Cardiac fibroblast (primary cell): ENCODE measurements at regions not wholly inside any gene's neighbourhood (a gene's known extent, or its start where the extent isn't known, plus 50 kb on each side); places are given as distances from the start of the nearest gene placed in this dataset.

ENCODE experiments used
- DNase-seq, 2 donors: peaks; one replicate each; pipeline versions ENCODE4 v3.0.0 to v3.0.0-alpha.2; 2010; ENCODE audit warnings: low read depth in 2 of 2
- H3K4me3 ChIP-seq, 2 donors: replicated peaks in 1 of 2; 1 replicate in 1 of 2; 2 replicates in 1 of 2; pipeline ENCODE4 v1.5.1; 2011; ENCODE audit warnings: low read depth in 2 of 2, low read length in 2 of 2, mild to moderate bottlenecking in 2 of 2, moderate library complexity in 1 of 2
- TF ChIP-seq, protein P1 (sequence below): IDR thresholded peaks from one replicate; pipeline ENCODE4 v1.5.1; 2011; ENCODE audit warnings: low read depth, mild to moderate bottlenecking, low read length, inconsistent platforms

DNA sequence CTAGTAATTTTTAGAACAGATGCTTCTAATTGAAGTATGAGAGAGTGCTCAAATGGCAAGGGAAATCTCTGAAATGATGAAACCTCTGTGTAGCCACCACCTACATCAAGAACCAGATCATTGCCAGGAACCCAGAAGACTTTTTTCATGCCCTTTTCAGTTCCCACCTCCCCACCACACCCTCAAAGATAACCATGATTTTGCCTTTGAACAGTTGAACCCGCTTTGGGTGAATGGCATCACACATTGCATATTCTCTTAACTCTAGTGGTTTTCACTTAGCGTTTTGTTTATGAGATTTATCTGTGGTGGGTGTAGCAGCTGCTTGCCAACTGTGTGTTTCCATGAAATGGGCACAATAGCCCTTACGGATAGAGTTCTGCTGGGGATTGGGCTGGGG, 142.9 kb upstream of the HDAC4 start:
- DNase-seq = no peak
- H3K4me3 ChIP-seq = no peak overlapping the region
- TF ChIP-seq, protein P1, sequence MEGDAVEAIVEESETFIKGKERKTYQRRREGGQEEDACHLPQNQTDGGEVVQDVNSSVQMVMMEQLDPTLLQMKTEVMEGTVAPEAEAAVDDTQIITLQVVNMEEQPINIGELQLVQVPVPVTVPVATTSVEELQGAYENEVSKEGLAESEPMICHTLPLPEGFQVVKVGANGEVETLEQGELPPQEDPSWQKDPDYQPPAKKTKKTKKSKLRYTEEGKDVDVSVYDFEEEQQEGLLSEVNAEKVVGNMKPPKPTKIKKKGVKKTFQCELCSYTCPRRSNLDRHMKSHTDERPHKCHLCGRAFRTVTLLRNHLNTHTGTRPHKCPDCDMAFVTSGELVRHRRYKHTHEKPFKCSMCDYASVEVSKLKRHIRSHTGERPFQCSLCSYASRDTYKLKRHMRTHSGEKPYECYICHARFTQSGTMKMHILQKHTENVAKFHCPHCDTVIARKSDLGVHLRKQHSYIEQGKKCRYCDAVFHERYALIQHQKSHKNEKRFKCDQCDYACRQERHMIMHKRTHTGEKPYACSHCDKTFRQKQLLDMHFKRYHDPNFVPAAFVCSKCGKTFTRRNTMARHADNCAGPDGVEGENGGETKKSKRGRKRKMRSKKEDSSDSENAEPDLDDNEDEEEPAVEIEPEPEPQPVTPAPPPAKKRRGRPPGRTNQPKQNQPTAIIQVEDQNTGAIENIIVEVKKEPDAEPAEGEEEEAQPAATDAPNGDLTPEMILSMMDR = no peak

DNA sequence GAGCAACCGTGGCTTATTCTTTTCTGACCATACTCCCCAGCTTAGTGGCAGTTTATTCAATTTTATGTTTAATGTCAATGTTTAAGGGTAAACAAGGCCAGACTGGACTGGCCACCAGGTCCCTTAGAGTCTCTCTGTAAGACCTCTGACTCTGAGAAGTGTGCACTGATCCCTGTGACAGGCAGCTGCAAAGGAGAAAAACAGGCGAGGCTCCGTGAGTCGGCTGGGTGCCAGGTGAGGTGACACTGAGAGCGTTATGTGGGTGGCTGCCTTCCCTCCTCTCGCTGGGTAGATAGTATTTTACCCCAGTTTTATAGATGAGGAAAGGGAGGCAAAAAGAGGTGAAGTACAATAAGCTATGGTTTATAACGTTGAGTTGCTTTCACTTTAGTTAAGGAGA, 139.4 kb upstream of the HDAC4 start:
- DNase-seq = no peak

DNA sequence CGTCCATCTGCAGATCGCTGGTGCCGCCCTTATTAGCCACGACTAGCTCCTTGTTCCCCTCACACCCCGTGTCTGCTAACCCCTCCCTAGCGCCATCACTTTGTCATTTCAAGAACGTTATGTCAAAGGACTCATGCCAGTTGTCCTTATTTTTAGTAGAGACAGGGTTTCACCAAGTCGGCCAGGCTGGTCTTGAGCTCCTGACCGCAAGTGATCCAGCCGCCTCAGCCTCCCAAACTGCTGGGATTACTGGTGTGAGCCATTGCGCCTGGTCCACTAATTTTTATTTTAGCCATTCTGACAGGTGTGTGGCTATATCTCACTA, 138.9 kb upstream of the HDAC4 start:
- TF ChIP-seq, protein P1 = no peak
- DNase-seq = no peak
- H3K4me3 ChIP-seq = no peak overlapping the region

More for the DNA sequence above, 139.4 kb upstream of the HDAC4 start:
- H3K4me3 ChIP-seq = no peak overlapping the region
- TF ChIP-seq, protein P1 = no peak

DNA sequence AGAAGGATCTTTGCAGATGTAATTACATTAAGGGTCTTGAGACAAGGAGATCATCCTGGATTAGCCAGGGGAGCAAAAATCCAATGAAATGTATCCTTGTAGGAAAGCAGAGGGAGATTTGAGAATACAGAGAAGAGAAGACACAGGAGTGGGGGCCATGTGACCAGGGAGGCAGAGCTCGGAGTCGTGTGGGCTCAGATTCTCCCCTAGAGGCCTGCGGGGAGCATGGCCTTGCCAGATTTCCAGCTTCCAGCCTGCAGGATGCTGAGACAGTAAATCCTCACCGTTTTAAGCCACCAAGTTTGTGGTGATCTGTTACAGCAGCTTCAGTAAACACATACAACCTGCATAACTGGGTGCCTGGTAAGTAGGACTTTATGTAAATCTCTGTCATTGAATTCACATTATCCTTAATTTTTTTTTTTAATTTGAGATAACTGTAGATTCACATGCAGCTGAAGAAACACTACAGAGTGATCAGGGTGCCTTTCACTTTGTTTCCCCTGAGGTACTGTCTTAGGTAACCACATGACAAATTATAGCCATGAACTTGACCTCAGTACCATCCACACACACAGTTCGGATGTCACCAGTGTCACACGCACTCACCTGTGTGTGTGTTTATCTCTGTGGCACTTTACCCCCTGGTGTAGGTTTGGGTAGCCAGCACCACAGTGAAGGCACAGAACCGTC, 138.4 kb upstream of the HDAC4 start:
- no peak overlapping the region for H3K4me3 ChIP-seq
- DNase-seq = no peak
- TF ChIP-seq, protein P1 = no peak

DNA sequence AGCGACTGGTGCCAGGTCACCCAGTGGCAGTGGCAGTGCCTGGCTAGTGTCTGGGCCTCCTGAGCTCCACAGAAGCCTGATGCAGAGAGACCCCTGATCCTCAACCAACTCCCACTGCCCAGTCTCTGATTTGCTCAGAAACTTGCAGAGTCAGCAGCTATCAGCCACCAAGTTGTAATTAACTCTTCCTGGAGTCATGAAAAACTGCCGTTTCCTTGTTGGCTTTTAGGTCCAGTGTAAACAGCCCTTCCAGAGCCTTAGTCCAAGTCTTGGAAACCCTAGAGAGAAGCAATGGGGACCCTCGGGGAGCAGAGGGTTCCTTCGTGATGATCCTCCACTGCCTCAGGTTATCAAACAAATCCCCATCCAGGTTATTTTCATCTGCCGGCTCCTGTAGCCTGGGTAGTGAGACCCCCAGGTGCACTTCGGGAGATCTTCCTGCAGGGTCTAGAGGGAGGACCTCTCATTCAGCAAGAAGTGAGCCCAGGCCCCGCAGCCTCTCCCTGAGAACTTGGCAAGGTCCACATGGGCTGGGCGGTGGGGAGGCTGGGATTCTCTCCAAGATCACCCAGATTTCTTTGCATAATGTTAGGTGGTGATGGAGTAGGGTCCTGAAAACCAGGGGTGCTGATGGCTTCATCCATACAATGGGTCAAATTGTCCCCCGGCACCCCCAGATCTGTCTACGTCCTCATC, 137.7 kb upstream of the HDAC4 start:
- DNase-seq = no peak
- TF ChIP-seq, protein P1 = no peak
- no peak overlapping the region for H3K4me3 ChIP-seq

DNA sequence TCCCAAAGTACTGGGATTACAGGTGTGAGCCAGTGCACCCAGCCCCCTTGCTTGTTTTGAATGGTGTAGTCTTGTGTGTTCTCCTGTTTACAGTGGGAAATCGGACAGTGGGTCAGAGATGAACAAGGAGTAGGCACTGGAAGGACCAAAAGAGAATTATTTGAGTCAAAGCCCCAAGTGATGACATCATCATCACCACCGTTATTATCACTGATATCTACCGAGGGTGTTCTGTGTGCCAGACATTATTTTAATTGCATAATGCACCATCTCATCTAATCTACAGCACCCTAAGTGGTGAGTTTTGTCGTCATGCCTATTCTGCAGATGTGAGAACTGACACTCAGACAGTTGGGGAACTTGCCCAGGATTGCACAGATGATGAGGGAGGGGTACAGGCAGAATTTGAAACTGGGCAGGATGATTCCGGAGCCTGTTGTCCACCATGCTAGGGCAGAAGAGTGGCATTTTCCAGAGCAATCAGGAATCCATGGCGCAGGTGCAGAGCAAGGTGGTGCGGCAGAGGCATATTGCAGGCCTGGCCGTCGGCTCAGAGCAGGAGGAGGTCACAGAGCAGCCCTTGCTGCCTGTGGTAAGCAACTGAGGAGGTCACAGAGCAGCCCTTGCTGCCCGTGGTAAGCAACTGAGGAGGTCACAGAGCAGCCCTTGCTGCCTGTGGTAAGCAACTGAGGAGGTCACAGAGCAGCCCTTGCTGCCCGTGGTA, 137.0 kb upstream of the HDAC4 start:
- TF ChIP-seq, protein P1 = no peak
- no peak for DNase-seq
- no peak overlapping the region for H3K4me3 ChIP-seq
